ENCODE measurements at regions not wholly inside any gene's neighbourhood (a gene's known extent, or its start where the extent isn't known, plus 50 kb on each side); places are given as distances from the start of the nearest gene placed in this dataset.
"Not testable (repeated sequence)": the region's sequence is repeated elsewhere in the genome, so short reads cannot be mapped to it uniquely, and the experiment has no call there.

DNA sequence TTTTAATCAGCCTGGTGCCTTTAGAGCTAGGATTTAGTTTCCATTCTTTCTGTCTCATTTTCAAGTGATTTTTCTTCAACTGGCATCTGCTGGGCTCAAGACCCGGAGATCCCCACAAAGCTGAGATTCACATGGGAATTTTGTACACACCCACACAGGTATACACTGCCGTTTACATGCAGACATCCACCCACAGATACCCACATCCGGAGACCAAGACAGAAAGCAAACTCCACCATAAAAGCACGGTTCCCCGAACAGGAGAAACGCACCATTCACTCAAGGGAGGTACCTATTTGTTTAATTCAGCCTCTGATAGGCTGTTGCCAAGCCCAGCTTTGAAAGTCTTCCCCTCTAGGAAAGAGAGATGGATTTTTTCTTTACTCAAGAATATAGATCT is 87.2 kb downstream of the ART5 start:
- H3K36me3 ChIP-seq; DNase-seq; H3K4me1 ChIP-seq; intact Hi-C loops (cut with DNase I; ENCODE audit: low total_unique reads); H3K27ac ChIP-seq; ATAC-seq; H3K9me3 ChIP-seq; in situ Hi-C loops (cut with MboI; ENCODE audit: low sequenced_read_pairs in 4 of 4); H3K4me3 ChIP-seq; H3K27me3 ChIP-seq: not testable (repeated sequence)

DNA sequence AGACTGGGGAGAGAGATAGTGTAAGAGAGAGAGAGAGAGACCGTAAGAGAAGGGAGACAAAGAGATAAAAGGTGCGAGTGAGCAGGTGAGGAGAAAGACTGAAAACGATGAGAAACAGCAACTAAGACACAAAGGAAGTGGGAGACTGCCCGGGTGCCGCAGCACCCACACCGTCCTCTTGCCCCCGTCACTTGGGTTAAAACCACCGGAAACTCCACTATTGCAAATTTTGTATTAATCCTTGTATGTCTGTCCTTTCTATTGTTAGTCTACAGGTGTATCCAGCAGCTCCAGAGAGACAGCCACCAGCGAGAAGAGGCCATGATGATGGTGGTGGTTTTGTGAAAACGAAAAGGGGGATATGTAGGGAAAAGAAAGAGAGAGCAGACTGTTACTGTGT is 96.8 kb downstream of the ART5 start:
- H3K4me3 ChIP-seq; H3K36me3 ChIP-seq; ATAC-seq; H3K9me3 ChIP-seq; H3K27ac ChIP-seq; H3K27me3 ChIP-seq; in situ Hi-C loops (cut with MboI; ENCODE audit: low sequenced_read_pairs in 4 of 4); H3K4me1 ChIP-seq; intact Hi-C loops (cut with DNase I; ENCODE audit: low total_unique reads); DNase-seq: not testable (repeated sequence)

GRCh38 chr11:3538220-3538619 is 103.6 kb downstream of the ART5 start:
- H3K9me3 ChIP-seq; H3K27me3 ChIP-seq; H3K36me3 ChIP-seq; ATAC-seq; H3K4me3 ChIP-seq; in situ Hi-C loops (cut with MboI; ENCODE audit: low sequenced_read_pairs in 4 of 4); H3K27ac ChIP-seq; DNase-seq; intact Hi-C loops (cut with DNase I; ENCODE audit: low total_unique reads); H3K4me1 ChIP-seq: not testable (repeated sequence)

DNA sequence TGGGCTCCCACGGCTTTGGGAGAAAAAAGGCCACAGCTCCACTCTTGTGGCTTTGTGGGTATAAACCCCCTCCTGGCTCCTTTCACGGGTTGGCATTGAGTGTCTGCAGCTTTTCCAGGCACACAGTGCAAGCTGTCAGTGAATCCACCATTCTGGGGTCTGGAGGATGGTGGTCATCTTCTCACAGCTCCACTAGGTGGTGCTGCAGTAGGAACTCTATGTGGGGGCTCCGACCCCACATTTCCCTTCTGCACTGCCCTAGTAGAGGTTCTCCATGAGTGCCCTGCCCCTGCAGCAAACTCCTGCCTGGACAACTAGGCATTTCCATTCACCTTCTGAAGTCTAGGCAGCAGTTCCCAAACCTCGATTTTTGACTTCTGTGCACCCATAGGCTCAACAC is 104.5 kb downstream of the ART5 start:
- H3K36me3 ChIP-seq; H3K4me1 ChIP-seq; H3K27ac ChIP-seq; in situ Hi-C loops (cut with MboI; ENCODE audit: low sequenced_read_pairs in 4 of 4); H3K9me3 ChIP-seq; DNase-seq; H3K4me3 ChIP-seq; ATAC-seq; intact Hi-C loops (cut with DNase I; ENCODE audit: low total_unique reads); H3K27me3 ChIP-seq: not testable (repeated sequence)

GRCh38 chr11:3532958-3533357 is 108.8 kb downstream of the ART5 start:
- H3K36me3 ChIP-seq; H3K9me3 ChIP-seq; intact Hi-C loops (cut with DNase I; ENCODE audit: low total_unique reads); DNase-seq; H3K27me3 ChIP-seq; H3K27ac ChIP-seq; in situ Hi-C loops (cut with MboI; ENCODE audit: low sequenced_read_pairs in 4 of 4); ATAC-seq; H3K4me3 ChIP-seq; H3K4me1 ChIP-seq: not testable (repeated sequence)

GRCh38 chr11:3531280-3531679 is 110.5 kb downstream of the ART5 start:
- H3K4me3 ChIP-seq; H3K27ac ChIP-seq; H3K36me3 ChIP-seq; in situ Hi-C loops (cut with MboI; ENCODE audit: low sequenced_read_pairs in 4 of 4); intact Hi-C loops (cut with DNase I; ENCODE audit: low total_unique reads); H3K27me3 ChIP-seq; ATAC-seq; H3K4me1 ChIP-seq; H3K9me3 ChIP-seq; DNase-seq: not testable (repeated sequence)

DNA sequence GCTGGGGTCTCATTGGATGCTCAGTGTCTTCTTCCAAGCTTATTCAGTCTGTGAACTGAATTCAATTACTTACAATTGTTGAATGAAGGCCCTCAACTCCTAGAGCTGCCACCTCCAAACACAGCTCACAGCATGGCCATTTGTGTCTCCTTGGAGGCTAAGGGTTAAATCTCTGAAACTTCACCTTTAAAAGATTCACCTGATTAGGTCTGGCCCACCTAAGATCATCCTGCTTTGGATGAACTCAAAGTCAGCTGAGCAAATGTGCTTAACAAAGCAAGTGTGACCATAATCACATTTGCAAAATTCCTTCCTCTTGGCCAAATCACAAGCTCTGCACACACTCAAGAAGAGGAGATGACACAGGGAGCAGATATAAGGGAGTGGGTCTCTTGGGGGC is 118.2 kb downstream of the ART5 start:
- H3K36me3 ChIP-seq; H3K4me1 ChIP-seq; in situ Hi-C loops (cut with MboI; ENCODE audit: low sequenced_read_pairs in 4 of 4); H3K9me3 ChIP-seq; intact Hi-C loops (cut with DNase I; ENCODE audit: low total_unique reads); H3K27me3 ChIP-seq; ATAC-seq; H3K4me3 ChIP-seq; H3K27ac ChIP-seq; DNase-seq: not testable (repeated sequence)

DNA sequence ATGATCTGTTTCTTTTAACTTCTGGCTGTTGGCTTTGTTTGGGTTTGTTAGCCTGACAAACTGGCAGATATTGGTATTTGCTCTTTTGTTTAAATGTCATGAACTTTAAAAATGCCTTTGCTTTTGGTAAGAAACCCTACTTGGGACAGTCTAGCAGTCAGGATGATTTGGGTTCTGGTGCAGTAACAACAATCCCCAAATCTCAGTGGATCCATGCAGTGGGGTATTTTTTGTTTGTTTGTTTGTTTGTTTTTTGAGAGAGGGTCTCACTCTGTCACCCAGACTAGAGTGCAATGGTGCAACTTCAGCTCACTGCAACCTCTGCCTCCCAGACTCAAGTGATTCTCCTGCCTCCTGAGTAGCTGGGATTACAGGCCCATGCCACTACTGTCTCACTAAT is 120.9 kb downstream of the ART5 start:
- intact Hi-C loops (cut with DNase I; ENCODE audit: low total_unique reads); ATAC-seq; H3K4me3 ChIP-seq; DNase-seq; H3K36me3 ChIP-seq; H3K27me3 ChIP-seq; in situ Hi-C loops (cut with MboI; ENCODE audit: low sequenced_read_pairs in 4 of 4); H3K9me3 ChIP-seq; H3K4me1 ChIP-seq; H3K27ac ChIP-seq: not testable (repeated sequence)

- H3K27me3 ChIP-seq; H3K4me3 ChIP-seq; H3K9me3 ChIP-seq; H3K27ac ChIP-seq; in situ Hi-C loops (cut with MboI; ENCODE audit: low sequenced_read_pairs in 4 of 4); ATAC-seq; H3K4me1 ChIP-seq; H3K36me3 ChIP-seq; intact Hi-C loops (cut with DNase I; ENCODE audit: low total_unique reads); DNase-seq: not testable (repeated sequence)
Measured at GRCh38 chr11:3519841-3520240, 122.0 kb downstream of the ART5 start.

GRCh38 chr11:3516934-3517567 is 124.7 kb downstream of the ART5 start:
- DNase-seq; intact Hi-C loops (cut with DNase I; ENCODE audit: low total_unique reads); H3K4me3 ChIP-seq; H3K27ac ChIP-seq; H3K36me3 ChIP-seq; H3K4me1 ChIP-seq; ATAC-seq; H3K9me3 ChIP-seq; H3K27me3 ChIP-seq; in situ Hi-C loops (cut with MboI; ENCODE audit: low sequenced_read_pairs in 4 of 4): not testable (repeated sequence)

DNA sequence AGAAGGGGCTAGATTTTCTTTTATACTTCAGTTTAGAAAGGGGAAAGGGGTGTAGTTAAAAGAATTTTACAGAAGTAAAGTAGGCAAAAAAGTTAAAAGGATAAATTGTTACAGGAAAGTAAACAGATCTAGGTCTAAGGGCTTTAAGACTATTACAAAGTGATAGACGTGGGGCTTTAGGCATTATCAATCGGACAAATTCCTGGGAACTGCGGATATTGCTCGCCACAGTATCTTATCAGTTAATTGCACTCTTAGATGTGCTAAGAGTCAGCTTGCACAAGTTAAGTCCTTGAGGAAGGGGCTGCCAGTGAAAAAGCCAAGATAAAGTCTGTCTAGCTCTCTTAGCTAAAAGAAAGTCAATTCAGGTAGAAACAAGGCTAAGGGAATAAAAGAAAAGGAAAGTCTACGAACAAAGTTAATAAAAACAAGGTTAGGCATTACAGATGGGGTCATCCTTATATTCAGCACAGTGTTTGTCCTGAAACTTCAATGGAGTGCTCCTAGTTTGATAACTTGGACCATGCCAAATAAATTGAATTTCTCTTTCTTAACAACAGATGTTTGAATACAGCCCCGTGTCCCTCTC is 125.4 kb downstream of the ART5 start:
- in situ Hi-C loops (cut with MboI; ENCODE audit: low sequenced_read_pairs in 4 of 4); H3K27me3 ChIP-seq; H3K36me3 ChIP-seq; H3K27ac ChIP-seq; H3K4me3 ChIP-seq; DNase-seq; H3K4me1 ChIP-seq; H3K9me3 ChIP-seq; intact Hi-C loops (cut with DNase I; ENCODE audit: low total_unique reads); ATAC-seq: not testable (repeated sequence)

DNA sequence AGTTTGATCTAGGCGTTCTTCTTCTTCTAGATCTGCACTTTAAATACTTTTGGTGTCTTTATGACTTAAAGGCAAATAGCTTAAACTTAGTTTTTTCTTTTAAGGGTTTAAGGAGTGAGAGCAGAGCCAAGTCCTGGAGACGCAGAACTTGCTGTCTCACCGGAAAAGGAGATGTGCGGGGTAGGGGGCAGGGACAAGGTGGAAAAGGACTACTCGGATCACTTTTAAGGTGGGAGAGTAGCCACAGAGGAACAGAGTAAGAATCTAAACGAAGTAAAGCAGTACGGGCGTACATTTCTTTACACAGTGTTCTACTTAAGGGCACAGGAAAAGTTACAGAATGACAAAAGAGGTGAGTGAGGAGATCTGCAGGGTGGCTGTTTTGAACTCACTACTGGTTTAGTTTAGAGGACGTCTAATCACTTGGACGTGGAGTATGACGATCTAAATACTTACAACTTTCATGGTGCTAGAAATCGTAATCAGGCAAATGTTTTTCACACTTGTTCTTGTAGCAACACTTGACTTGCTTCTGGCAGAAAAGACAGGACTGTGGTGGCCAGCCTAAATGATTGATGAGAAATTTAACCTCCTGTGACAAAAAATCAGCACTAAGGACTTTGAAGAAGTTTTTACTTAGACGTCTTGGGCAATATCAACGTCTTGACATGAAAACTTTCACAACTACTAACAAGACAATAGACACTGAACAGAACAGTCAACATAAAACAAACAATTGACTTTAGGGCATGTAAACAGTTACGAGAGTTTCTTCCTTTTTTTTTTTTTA is 127.0 kb downstream of the ART5 start:
- H3K9me3 ChIP-seq; in situ Hi-C loops (cut with MboI; ENCODE audit: low sequenced_read_pairs in 4 of 4); ATAC-seq; intact Hi-C loops (cut with DNase I; ENCODE audit: low total_unique reads); H3K4me1 ChIP-seq; H3K4me3 ChIP-seq; H3K27ac ChIP-seq; DNase-seq; H3K27me3 ChIP-seq; H3K36me3 ChIP-seq: not testable (repeated sequence)

Data from gastrocnemius medialis (tissue), 4 donors.